IMR-90 (cell line): ENCODE measurements at regions not wholly inside any gene's neighbourhood (a gene's known extent, or its start where the extent isn't known, plus 50 kb on each side); places are given as distances from the start of the nearest gene placed in this dataset.

Experiments used
- ATAC-seq: fragments of 200-7000 bp; cut with Tn5 transposase; 2 replicates; pipeline ENCODE4 v1.9.1; 2020; ENCODE audit warnings: low read depth, mild to moderate bottlenecking, moderate library complexity
- BruUV-seq: library from RNA; stranded (reverse); fragments of 400-500 nt; replicated peaks from 2 replicates; lab custom pipeline; 2021; lab: Mats Ljungman, UMichigan
- CTCF ChIA-PET: fragments of 300-600 bp; formaldehyde crosslinking; extraction: SDS; loops from one replicate; lab custom pipeline; 2021; ENCODE audit warnings: antibody characterized with exemption; lab: Yijun Ruan, JAX
- POLR2A ChIA-PET: fragments of 300-600 bp; sonication (Branson Sonifier 250); formaldehyde crosslinking; loops from one replicate; lab custom pipeline; 2022; ENCODE audit warnings: antibody characterized with exemption; ENCODE audit not compliant: unreplicated experiment; lab: Charles Lee
- DNase-seq: peaks from one replicate; pipeline ENCODE4 v3.0.0; 2013
- H2AFZ ChIP-seq: replicated peaks from 2 replicates; pipeline ENCODE3; 2013; ENCODE audit warnings: low read length, mild to moderate bottlenecking; ENCODE audit not compliant: poor library complexity
- H2AK5ac ChIP-seq: 2 replicates; pipeline ENCODE4 v1.6.1; 2013; ENCODE audit warnings: low read depth, low read length, inconsistent platforms
- H2AK9ac ChIP-seq: replicated peaks from 2 replicates; pipeline ENCODE3; 2013; ENCODE audit warnings: mild to moderate bottlenecking, low read depth, low read length, moderate library complexity; ENCODE audit not compliant: poor library complexity
- H2BK120ac ChIP-seq: 2 replicates; pipeline ENCODE4 v1.6.1; 2013; ENCODE audit warnings: low read depth, low read length, inconsistent platforms
- H2BK15ac ChIP-seq: 3 replicates; pipeline ENCODE4 v1.6.1; 2013; ENCODE audit warnings: low read depth, low read length, inconsistent platforms
- H2BK20ac ChIP-seq: 2 replicates; pipeline ENCODE4 v1.6.1; 2013; ENCODE audit warnings: low read depth, mild to moderate bottlenecking, inconsistent platforms, low read length, moderate library complexity
- H2BK5ac ChIP-seq: 2 replicates; pipeline ENCODE4 v1.6.1; 2013; ENCODE audit warnings: mild to moderate bottlenecking, low read depth, low read length, inconsistent platforms; ENCODE audit not compliant: poor library complexity, severe bottlenecking
- H3K14ac ChIP-seq: replicated peaks from 2 replicates; pipeline ENCODE4 v1.6.1; 2013; ENCODE audit warnings: low read depth, low read length, inconsistent platforms
- H3K18ac ChIP-seq: 2 replicates; pipeline ENCODE4 v1.6.1; 2013; ENCODE audit warnings: low read depth, low read length, control low read depth
- H3K23ac ChIP-seq: 2 replicates; pipeline ENCODE4 v1.6.1; 2013; ENCODE audit warnings: low read depth, low read length, inconsistent platforms
- H3K27ac ChIP-seq: 2 replicates; pipeline ENCODE4 v1.5.1; 2013; ENCODE audit warnings: mild to moderate bottlenecking, control low read depth, low read length; ENCODE audit not compliant: insufficient read depth
- H3K27me3 ChIP-seq: 2 replicates; pipeline ENCODE4 v1.6.1; 2013; ENCODE audit warnings: low read length; ENCODE audit not compliant: control insufficient read depth, insufficient read depth
- H3K36me3 ChIP-seq: 2 replicates; pipeline ENCODE4 v1.6.1; 2013; ENCODE audit warnings: low read length, mixed read lengths; ENCODE audit not compliant: control insufficient read depth, insufficient read depth
- H3K4ac ChIP-seq: 2 replicates; pipeline ENCODE4 v1.6.1; 2013; ENCODE audit warnings: low read depth, low read length, inconsistent platforms
- H3K4me1 ChIP-seq: 2 replicates; pipeline ENCODE4 v1.6.1; 2013; ENCODE audit warnings: low read length, mixed read lengths; ENCODE audit not compliant: control insufficient read depth, insufficient read depth
- H3K4me2 ChIP-seq: 2 replicates; pipeline ENCODE4 v1.6.1; 2013; ENCODE audit warnings: low read depth, mild to moderate bottlenecking, control low read depth, low read length, moderate library complexity
- H3K4me3 ChIP-seq: 2 replicates; pipeline ENCODE4 v1.5.1; 2013; ENCODE audit warnings: low read depth, mild to moderate bottlenecking, control low read depth, low read length, moderate library complexity; ENCODE audit not compliant: insufficient read depth
- H3K56ac ChIP-seq: 2 replicates; pipeline ENCODE4 v1.6.1; 2013; ENCODE audit warnings: low read length, inconsistent platforms; ENCODE audit not compliant: insufficient read depth; ENCODE audit errors: extremely low read depth
- H3K79me1 ChIP-seq, 2 experiments: 2 replicates each; pipeline ENCODE4 v1.6.1; 2013; ENCODE audit warnings: low read length in 2 of 2, inconsistent platforms in 1 of 2, low read depth in 1 of 2
- H3K9ac ChIP-seq: 2 replicates; pipeline ENCODE4 v1.6.1; 2013; ENCODE audit warnings: low read depth, low read length, control low read depth
- H3K9me1 ChIP-seq: 2 replicates; pipeline ENCODE4 v1.6.1; 2013; ENCODE audit warnings: low read length, inconsistent platforms; ENCODE audit not compliant: insufficient read depth
- H3K9me3 ChIP-seq: 2 replicates; pipeline ENCODE4 v1.6.1; 2013; ENCODE audit warnings: low read length; ENCODE audit not compliant: control insufficient read depth, insufficient read depth
- H4K20me1 ChIP-seq: 2 replicates; pipeline ENCODE4 v1.6.1; 2013; ENCODE audit warnings: low read length, inconsistent platforms; ENCODE audit not compliant: insufficient read depth
- H4K5ac ChIP-seq: 2 replicates; pipeline ENCODE4 v1.6.1; 2013; ENCODE audit warnings: mild to moderate bottlenecking, low read depth, low read length, control low read depth
- H4K8ac ChIP-seq, 2 experiments: 2 replicates each; pipeline ENCODE4 v1.6.1; 2013; ENCODE audit warnings: low read depth in 2 of 2, low read length in 2 of 2, control low read depth in 1 of 2, inconsistent platforms in 1 of 2
- H4K91ac ChIP-seq: 2 replicates; pipeline ENCODE4 v1.6.1; 2013; ENCODE audit warnings: low read depth, low read length, inconsistent platforms; ENCODE audit not compliant: insufficient read depth
- BHLHE40 ChIP-seq: fragments of 150-350 bp; IDR thresholded peaks from 2 replicates; pipeline ENCODE4 v1.6.1; 2016; ENCODE audit warnings: mild to moderate bottlenecking, low read depth, low read length
- MAFK ChIP-seq: IDR thresholded peaks from 2 replicates; pipeline ENCODE4 v1.6.1; 2012; ENCODE audit warnings: low read depth, low read length, improper control_type of control experiment
- MAZ ChIP-seq: IDR thresholded peaks from 2 replicates; pipeline ENCODE4 v1.6.1; 2012; ENCODE audit warnings: low read depth, mild to moderate bottlenecking, low read length, improper control_type of control experiment, moderate library complexity, borderline replicate concordance
- MXI1 ChIP-seq: IDR thresholded peaks from 2 replicates; pipeline ENCODE4 v1.6.1; 2012; ENCODE audit warnings: low read depth, mild to moderate bottlenecking, low read length, moderate library complexity, borderline replicate concordance
- NFE2L2 ChIP-seq: fragments of 150-350 bp; IDR thresholded peaks from 2 replicates; pipeline ENCODE4 v1.6.1; 2016; ENCODE audit warnings: low read depth, mild to moderate bottlenecking, low read length
- RCOR1 ChIP-seq: IDR thresholded peaks from 2 replicates; pipeline ENCODE4 v1.6.1; 2012; ENCODE audit warnings: mild to moderate bottlenecking, low read length, improper control_type of control experiment; ENCODE audit not compliant: insufficient replicate concordance
- RFX5 ChIP-seq: IDR thresholded peaks from 2 replicates; pipeline ENCODE4 v1.8.0; 2012; ENCODE audit warnings: low read depth, mild to moderate bottlenecking, low read length, moderate library complexity
- SMC3 ChIP-seq: fragments of 150-350 bp; IDR thresholded peaks from 2 replicates; pipeline ENCODE4 v1.6.1; 2016; ENCODE audit warnings: low read depth, mild to moderate bottlenecking, antibody characterized with exemption, low read length, moderate library complexity
- WGBS, 2 experiments: methylation state at CpG; one replicate each; pipeline versions ENCODE4 v1.1.5 to v1.1.7; 2013; ENCODE audit warnings: missing lambda C conversion rate in 2 of 2; ENCODE audit not compliant: insufficient read length in 1 of 2; ENCODE audit errors: extremely low coverage in 2 of 2; 5-methylcytosine and 5-hydroxymethylcytosine counted together
- dilution Hi-C: fragments of 300-500 bp; cut with HindIII; formaldehyde crosslinking; loops from one replicate; pipeline ENCODE4 v1.14.3; 2018; ENCODE audit warnings: low sequenced_read_pairs; ENCODE audit not compliant: unreplicated experiment
- in situ Hi-C: fragments of 300-500 bp; cut with MboI; formaldehyde crosslinking; loops from 3 replicates; pipeline ENCODE4 v1.14.3; 2019; ENCODE audit warnings: low sequenced_read_pairs, inconsistent platforms, mixed read lengths
- intact Hi-C: fragments of 100-400 bp; cut with micrococcal nuclease; formaldehyde crosslinking; loops from 2 replicates; pipeline ENCODE4 v1.10.0; 2022
- TF ChIP-seq, protein P1 (sequence below): fragments of 150-350 bp; IDR thresholded peaks from 2 replicates; pipeline ENCODE4 v1.6.1; 2016; ENCODE audit warnings: low read depth, mild to moderate bottlenecking, low read length, moderate library complexity, borderline replicate concordance
- TF ChIP-seq, protein P2 (sequence below): conservative IDR thresholded peaks from 2 replicates; pipeline ENCODE4 v1.5.1; 2012; ENCODE audit warnings: mild to moderate bottlenecking, low read depth, low read length, improper control_type of control experiment

DNA sequence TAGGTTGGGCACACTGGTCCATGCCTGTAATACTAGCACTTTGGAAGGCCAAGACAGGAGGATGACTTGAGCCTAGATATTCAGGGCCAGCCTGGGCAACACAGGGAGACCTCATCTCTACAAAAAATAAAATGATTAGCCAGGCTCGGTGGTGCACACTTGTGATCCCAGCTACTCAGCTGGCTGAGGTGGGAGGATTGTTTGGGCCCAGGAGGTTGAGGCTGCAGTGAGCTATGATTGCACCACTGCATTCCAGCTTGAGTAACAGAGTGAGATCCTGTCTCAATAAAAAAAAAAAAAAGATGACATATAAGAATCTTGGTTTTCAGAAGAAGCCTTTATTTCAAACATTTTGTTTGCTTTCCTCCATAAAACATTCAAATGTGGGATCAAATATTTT lies 178.0 kb downstream of the LIG4 start:
- Histone ChIP-seq H4K91ac (no peak overlapping the region), H3K18ac (no peak overlapping the region), H2AK5ac (no peak overlapping the region), H3K4me2 (no peak overlapping the region), H3K9ac (no peak overlapping the region), H4K20me1 (no peaks in the 10 kb centered on the region; the same call in 1 of the 2 replicates), H3K23ac (no peak overlapping the region), H3K27ac (no peak overlapping the region), H3K9me1 (no peaks in the 10 kb centered on the region), H3K4me3 (no peak overlapping the region), H3K27me3 (peaks cover 2% of the 10 kb centered on the region), H3K4ac (no peak overlapping the region), H4K8ac (no peak overlapping the region), H3K14ac (no peak overlapping the region), H4K5ac (no peak overlapping the region), H3K4me1 (no peaks in the 10 kb centered on the region), H2AK9ac (no peak overlapping the region), H2BK120ac (no peak overlapping the region), H3K9me3 (no peaks in the 10 kb centered on the region), H3K79me1 (no peaks in the 10 kb centered on the region), H2BK20ac (no peak overlapping the region), H3K56ac (no peak overlapping the region), H2BK5ac (no peak overlapping the region), H2BK15ac (no peak overlapping the region), H3K36me3 (no peaks in the 10 kb centered on the region), H2AFZ (no peak overlapping the region)
- CTCF ChIA-PET, result no interaction called here
- BruUV-seq, result no TSS peak
- POLR2A ChIA-PET, result no interaction called here
- no peak for DNase-seq
- dilution Hi-C loops (no loop called here), intact Hi-C loops (no loop called here), in situ Hi-C loops (no loop called here)
- no peak for ATAC-seq
- WGBS, 2 experiments, result no CpG with 5 or more reads among the region's 1 CpG
- no peak for TF ChIP-seq BHLHE40
- no peak for TF ChIP-seq SMC3
- TF ChIP-seq RFX5, result no peak
- TF ChIP-seq, protein P1, sequence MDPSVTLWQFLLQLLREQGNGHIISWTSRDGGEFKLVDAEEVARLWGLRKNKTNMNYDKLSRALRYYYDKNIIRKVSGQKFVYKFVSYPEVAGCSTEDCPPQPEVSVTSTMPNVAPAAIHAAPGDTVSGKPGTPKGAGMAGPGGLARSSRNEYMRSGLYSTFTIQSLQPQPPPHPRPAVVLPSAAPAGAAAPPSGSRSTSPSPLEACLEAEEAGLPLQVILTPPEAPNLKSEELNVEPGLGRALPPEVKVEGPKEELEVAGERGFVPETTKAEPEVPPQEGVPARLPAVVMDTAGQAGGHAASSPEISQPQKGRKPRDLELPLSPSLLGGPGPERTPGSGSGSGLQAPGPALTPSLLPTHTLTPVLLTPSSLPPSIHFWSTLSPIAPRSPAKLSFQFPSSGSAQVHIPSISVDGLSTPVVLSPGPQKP, result no peak
- TF ChIP-seq MAFK, result no peak
- TF ChIP-seq, protein P2, sequence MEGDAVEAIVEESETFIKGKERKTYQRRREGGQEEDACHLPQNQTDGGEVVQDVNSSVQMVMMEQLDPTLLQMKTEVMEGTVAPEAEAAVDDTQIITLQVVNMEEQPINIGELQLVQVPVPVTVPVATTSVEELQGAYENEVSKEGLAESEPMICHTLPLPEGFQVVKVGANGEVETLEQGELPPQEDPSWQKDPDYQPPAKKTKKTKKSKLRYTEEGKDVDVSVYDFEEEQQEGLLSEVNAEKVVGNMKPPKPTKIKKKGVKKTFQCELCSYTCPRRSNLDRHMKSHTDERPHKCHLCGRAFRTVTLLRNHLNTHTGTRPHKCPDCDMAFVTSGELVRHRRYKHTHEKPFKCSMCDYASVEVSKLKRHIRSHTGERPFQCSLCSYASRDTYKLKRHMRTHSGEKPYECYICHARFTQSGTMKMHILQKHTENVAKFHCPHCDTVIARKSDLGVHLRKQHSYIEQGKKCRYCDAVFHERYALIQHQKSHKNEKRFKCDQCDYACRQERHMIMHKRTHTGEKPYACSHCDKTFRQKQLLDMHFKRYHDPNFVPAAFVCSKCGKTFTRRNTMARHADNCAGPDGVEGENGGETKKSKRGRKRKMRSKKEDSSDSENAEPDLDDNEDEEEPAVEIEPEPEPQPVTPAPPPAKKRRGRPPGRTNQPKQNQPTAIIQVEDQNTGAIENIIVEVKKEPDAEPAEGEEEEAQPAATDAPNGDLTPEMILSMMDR, result no peak
- TF ChIP-seq NFE2L2, result no peak
- no peak for TF ChIP-seq MAZ
- no peak for TF ChIP-seq RCOR1
- TF ChIP-seq MXI1, result no peak
